ENCODE measurements at regions not wholly inside any gene's neighbourhood (a gene's known extent, or its start where the extent isn't known, plus 50 kb on each side); places are given as distances from the start of the nearest gene placed in this dataset.

DNA sequence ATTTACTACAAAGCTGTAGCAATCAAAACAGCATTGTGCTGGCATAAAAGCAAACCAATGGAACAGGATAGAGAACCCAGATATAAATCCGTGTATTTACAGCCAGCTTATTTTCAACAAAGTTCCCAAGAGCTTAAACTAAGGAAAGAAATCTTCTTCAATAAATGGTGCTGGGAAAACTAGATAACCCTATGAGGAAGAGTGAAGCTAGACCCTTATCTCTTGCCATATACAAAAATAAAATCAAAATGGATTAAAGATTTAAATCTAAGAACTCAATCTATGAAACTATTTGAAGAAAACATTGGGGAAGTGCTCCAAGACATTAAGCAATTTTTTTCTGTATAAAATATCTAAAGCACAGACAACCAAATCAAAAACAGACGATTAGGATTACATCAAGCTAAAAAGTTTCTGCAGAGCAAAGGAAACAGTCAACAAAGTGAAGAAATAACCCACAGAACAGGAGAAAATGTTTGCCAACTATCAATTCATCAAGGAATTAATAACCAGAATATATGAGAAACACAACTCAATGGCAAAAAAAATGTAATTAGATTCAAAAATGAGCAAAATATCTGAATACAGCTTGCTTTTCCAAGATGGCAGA is 480.7 kb downstream of the LMO7 start:
- WGBS (ENCODE audit: insufficient coverage): no CpG with 5 or more reads among the region's 2 CpGs
- H3K36me3 ChIP-seq (ENCODE audit: control insufficient read depth in 2 of 2, extremely low read depth in 1 of 2, insufficient read depth in 1 of 2, low read length in 1 of 2): no peaks in the 10 kb centered on the region
- no peaks in the 10 kb centered on the region for H3K27me3 Mint-ChIP-seq
- H3K9me3 ChIP-seq: no peaks in the 10 kb centered on the region
- ATAC-seq (replicated peaks in 1 of 4) (no peak), DNase-seq (no peak)
- no peaks in the 10 kb centered on the region for H3K27me3 ChIP-seq (replicated peaks in 1 of 2; ENCODE audit: control insufficient read depth in 2 of 2, extremely low read depth in 1 of 2, insufficient read depth in 2 of 2, low read length in 1 of 2)
- no peaks in the 10 kb centered on the region for H3K36me3 Mint-ChIP-seq
- no peak overlapping the region for H3K27ac Mint-ChIP-seq
- H3K4me1 Mint-ChIP-seq: no peaks in the 10 kb centered on the region
- H3K4me1 ChIP-seq (ENCODE audit: control insufficient read depth in 1 of 2, extremely low read depth in 1 of 2, insufficient read depth in 2 of 2, low read length in 2 of 2): no peaks in the 10 kb centered on the region
- no peak overlapping the region for H3K27ac ChIP-seq (ENCODE audit: low read length)
- H3K4me3 Mint-ChIP-seq: no peak overlapping the region
- ChIA-PET POLR2A (no interaction called here), CTCF (no interaction called here)
- H3K9me3 Mint-ChIP-seq: peaks cover 8 to 30% (median 21%) of the 10 kb centered on the region in 3 donors
- H3K4me3 ChIP-seq (ENCODE audit: control insufficient read depth in 1 of 2, extremely low read depth in 1 of 2, low read length in 1 of 2): no peak overlapping the region

DNA sequence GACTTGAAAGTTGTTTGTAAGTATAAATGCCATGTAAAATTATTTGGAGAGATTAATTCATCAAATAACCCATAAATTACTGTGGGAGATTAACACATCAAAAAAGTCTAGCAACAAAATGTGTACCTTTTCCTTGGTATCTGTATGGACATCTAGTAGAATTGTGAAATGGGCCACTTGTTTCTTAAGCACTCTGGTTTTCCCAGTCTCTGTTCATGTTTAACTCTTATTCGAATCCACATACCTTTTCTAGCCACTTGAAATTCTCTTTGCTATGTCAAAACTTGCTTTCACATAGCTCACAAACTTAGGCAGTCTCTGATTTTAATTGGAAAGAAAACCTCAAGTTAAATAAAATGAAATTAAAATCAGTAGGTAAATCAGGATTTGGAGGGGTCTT is 470.6 kb downstream of the LMO7 start:
- Histone ChIP-seq H3K9me3 (no peaks in the 10 kb centered on the region), H3K4me1 (ENCODE audit: control insufficient read depth in 1 of 2, extremely low read depth in 1 of 2, insufficient read depth in 2 of 2, low read length in 2 of 2) (no peaks in the 10 kb centered on the region), H3K27ac (ENCODE audit: low read length) (no peak overlapping the region), H3K36me3 (ENCODE audit: control insufficient read depth in 2 of 2, extremely low read depth in 1 of 2, insufficient read depth in 1 of 2, low read length in 1 of 2) (no peaks in the 10 kb centered on the region), H3K27me3 (replicated peaks in 1 of 2; ENCODE audit: control insufficient read depth in 2 of 2, extremely low read depth in 1 of 2, insufficient read depth in 2 of 2, low read length in 1 of 2) (no peaks in the 10 kb centered on the region), H3K4me3 (ENCODE audit: control insufficient read depth in 1 of 2, extremely low read depth in 1 of 2, low read length in 1 of 2) (no peak overlapping the region)
- no peaks in the 10 kb centered on the region for H3K27me3 Mint-ChIP-seq
- ChIA-PET POLR2A (no interaction called here), CTCF (no interaction called here)
- no peaks in the 10 kb centered on the region for H3K36me3 Mint-ChIP-seq
- peaks cover 0 to 10% (median 9%) of the 10 kb centered on the region in 3 donors for H3K9me3 Mint-ChIP-seq
- no peak overlapping the region for H3K4me3 Mint-ChIP-seq
- no peak for DNase-seq
- ATAC-seq (replicated peaks in 1 of 4): no peak
- no peaks in the 10 kb centered on the region for H3K4me1 Mint-ChIP-seq
- no peak overlapping the region for H3K27ac Mint-ChIP-seq
- WGBS (ENCODE audit: insufficient coverage): no CpG with 5 or more reads among the region's 1 CpG

DNA sequence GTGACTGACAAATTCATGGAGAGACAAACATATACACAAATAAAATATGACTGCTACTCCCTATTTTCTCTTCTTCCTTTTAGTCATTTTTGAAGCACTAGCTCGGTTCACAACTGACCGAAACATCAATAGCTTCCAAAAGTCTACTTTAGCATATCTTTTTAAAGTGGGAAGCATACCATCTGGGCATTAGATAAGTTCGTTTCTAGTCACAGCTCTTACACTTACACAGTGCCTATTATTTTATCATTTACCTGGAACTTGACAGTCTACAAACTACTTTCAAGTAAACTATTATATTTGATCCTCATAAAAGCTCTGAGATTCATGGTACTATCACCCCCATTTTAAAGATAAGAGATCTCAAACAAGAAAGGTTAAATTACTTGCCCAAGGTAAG is 458.5 kb downstream of the LMO7 start:
- Mint-ChIP-seq H3K27me3 (peaks cover 2 to 3% of the 10 kb centered on the region in 2 donors), H3K9me3 (peaks cover 0 to 6% (median 3%) of the 10 kb centered on the region in 3 donors), H3K4me1 (no peaks in the 10 kb centered on the region), H3K27ac (no peak overlapping the region), H3K36me3 (no peaks in the 10 kb centered on the region), H3K4me3 (no peak overlapping the region)
- no peaks in the 10 kb centered on the region for H3K9me3 ChIP-seq
- ChIA-PET CTCF (no interaction called here), POLR2A (no interaction called here)
- no peaks in the 10 kb centered on the region for H3K4me1 ChIP-seq (ENCODE audit: control insufficient read depth in 1 of 2, extremely low read depth in 1 of 2, insufficient read depth in 2 of 2, low read length in 2 of 2)
- WGBS (ENCODE audit: insufficient coverage): no CpG with 5 or more reads among the region's 3 CpGs
- no peak overlapping the region for H3K4me3 ChIP-seq (ENCODE audit: control insufficient read depth in 1 of 2, extremely low read depth in 1 of 2, low read length in 1 of 2)
- ATAC-seq (replicated peaks in 1 of 4) (no peak), DNase-seq (no peak)
- no peak overlapping the region for H3K27ac ChIP-seq (ENCODE audit: low read length)
- no peaks in the 10 kb centered on the region for H3K27me3 ChIP-seq (replicated peaks in 1 of 2; ENCODE audit: control insufficient read depth in 2 of 2, extremely low read depth in 1 of 2, insufficient read depth in 2 of 2, low read length in 1 of 2)
- H3K36me3 ChIP-seq (ENCODE audit: control insufficient read depth in 2 of 2, extremely low read depth in 1 of 2, insufficient read depth in 1 of 2, low read length in 1 of 2): no peaks in the 10 kb centered on the region

DNA sequence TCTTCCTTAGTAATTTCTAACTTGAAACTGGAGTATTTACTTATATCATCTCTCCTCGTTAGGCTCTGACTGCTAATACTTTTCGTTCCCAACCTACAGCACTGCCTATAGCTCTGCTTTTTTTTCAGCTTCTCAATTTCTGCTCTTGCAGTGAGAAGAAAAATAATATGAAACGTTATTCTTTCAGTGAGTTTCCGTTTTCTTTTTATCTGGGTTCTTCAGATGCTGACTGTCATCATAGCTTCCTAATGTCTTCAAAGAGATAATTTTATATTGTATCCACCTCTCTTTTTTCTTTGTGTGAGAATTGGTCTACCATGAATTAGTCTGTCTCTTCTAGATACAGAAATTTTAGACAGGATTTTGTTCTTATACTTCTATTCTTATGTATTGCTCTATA is 454.9 kb downstream of the LMO7 start:
- POLR2A ChIA-PET: no interaction called here

DNA sequence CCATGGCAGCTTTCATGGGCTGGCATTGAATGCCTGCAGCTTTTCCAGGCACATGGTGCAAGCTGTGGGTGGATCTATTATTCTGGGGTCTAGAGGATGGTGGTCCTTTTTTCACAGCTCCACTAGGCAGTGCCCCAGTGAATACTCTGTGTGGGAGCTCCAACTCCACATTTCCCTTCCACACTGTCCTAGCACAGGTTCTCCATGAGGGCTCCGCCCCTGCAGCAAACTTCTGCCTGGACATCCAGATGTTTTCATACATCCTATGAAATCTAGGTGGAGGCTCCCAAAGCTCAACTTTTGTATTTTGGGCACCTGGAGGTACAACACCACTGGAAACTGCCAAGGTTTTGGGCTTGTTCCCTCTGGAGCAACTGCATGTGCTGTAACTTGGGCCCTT is 450.6 kb downstream of the LMO7 start:
- no peak overlapping the region for H3K4me3 ChIP-seq (ENCODE audit: control insufficient read depth in 1 of 2, extremely low read depth in 1 of 2, low read length in 1 of 2)
- Mint-ChIP-seq H3K27me3 (no peaks in the 10 kb centered on the region), H3K4me3 (no peak overlapping the region), H3K4me1 (no peaks in the 10 kb centered on the region), H3K9me3 (peaks cover 9 to 14% (median 14%) of the 10 kb centered on the region in 3 donors), H3K27ac (no peak overlapping the region), H3K36me3 (no peaks in the 10 kb centered on the region)
- CTCF ChIA-PET: no interaction called here
- POLR2A ChIA-PET: no interaction called here
- H3K27ac ChIP-seq (ENCODE audit: low read length): no peak overlapping the region
- H3K36me3 ChIP-seq (ENCODE audit: control insufficient read depth in 2 of 2, extremely low read depth in 1 of 2, insufficient read depth in 1 of 2, low read length in 1 of 2): no peaks in the 10 kb centered on the region
- no peak for ATAC-seq (replicated peaks in 1 of 4)
- WGBS (ENCODE audit: insufficient coverage): 100% methylated on average over 1 of the region's 1 CpG
- DNase-seq: no peak
- no peaks in the 10 kb centered on the region for H3K4me1 ChIP-seq (ENCODE audit: control insufficient read depth in 1 of 2, extremely low read depth in 1 of 2, insufficient read depth in 2 of 2, low read length in 2 of 2)
- H3K27me3 ChIP-seq (replicated peaks in 1 of 2; ENCODE audit: control insufficient read depth in 2 of 2, extremely low read depth in 1 of 2, insufficient read depth in 2 of 2, low read length in 1 of 2): no peaks in the 10 kb centered on the region
- no peaks in the 10 kb centered on the region for H3K9me3 ChIP-seq

More for the DNA sequence above, 454.9 kb downstream of the LMO7 start:
- no peak for ATAC-seq (replicated peaks in 1 of 4)
- H3K4me3 Mint-ChIP-seq: no peak overlapping the region
- no peak overlapping the region for H3K4me3 ChIP-seq (ENCODE audit: control insufficient read depth in 1 of 2, extremely low read depth in 1 of 2, low read length in 1 of 2)
- WGBS (ENCODE audit: insufficient coverage): no CpG with 5 or more reads among the region's 4 CpGs
- H3K27me3 Mint-ChIP-seq: peaks cover 0 to 3% of the 10 kb centered on the region in 2 donors
- H3K27ac Mint-ChIP-seq: no peak overlapping the region
- H3K27ac ChIP-seq (ENCODE audit: low read length): no peak overlapping the region
- no peaks in the 10 kb centered on the region for H3K9me3 ChIP-seq
- DNase-seq: no peak
- no peaks in the 10 kb centered on the region for H3K4me1 ChIP-seq (ENCODE audit: control insufficient read depth in 1 of 2, extremely low read depth in 1 of 2, insufficient read depth in 2 of 2, low read length in 2 of 2)
- H3K9me3 Mint-ChIP-seq: peaks cover 10 to 15% (median 14%) of the 10 kb centered on the region in 3 donors
- no peaks in the 10 kb centered on the region for H3K36me3 Mint-ChIP-seq
- H3K4me1 Mint-ChIP-seq: no peaks in the 10 kb centered on the region
- CTCF ChIA-PET: no interaction called here
- no peaks in the 10 kb centered on the region for H3K36me3 ChIP-seq (ENCODE audit: control insufficient read depth in 2 of 2, extremely low read depth in 1 of 2, insufficient read depth in 1 of 2, low read length in 1 of 2)
- H3K27me3 ChIP-seq (replicated peaks in 1 of 2; ENCODE audit: control insufficient read depth in 2 of 2, extremely low read depth in 1 of 2, insufficient read depth in 2 of 2, low read length in 1 of 2): no peaks in the 10 kb centered on the region

DNA sequence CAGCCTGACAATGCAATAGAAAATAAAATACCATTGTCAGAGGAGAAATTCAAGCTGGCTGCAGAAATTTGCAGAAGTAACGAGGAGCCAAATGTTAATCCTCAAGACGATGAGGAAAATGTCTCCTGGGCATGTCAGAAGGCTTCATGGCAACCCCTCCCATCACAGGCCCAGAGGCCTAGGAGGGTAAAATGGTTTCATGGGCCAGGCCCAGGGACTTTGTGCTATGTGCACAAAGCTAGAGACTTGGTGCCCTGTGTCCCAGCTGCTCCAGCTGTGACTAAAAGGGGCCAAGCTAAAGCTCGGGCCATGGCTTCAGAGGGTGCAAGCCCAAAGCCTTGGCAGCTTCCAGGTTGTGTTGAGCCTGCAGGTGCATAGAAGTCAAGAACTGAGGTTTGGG is 431.7 kb downstream of the LMO7 start:
- H3K4me3 ChIP-seq (ENCODE audit: control insufficient read depth in 1 of 2, extremely low read depth in 1 of 2, low read length in 1 of 2): no peak overlapping the region
- no peaks in the 10 kb centered on the region for H3K9me3 ChIP-seq
- Mint-ChIP-seq H3K4me1 (no peaks in the 10 kb centered on the region), H3K36me3 (no peaks in the 10 kb centered on the region), H3K4me3 (no peak overlapping the region), H3K27ac (no peak overlapping the region), H3K9me3 (peaks cover 12 to 26% (median 12%) of the 10 kb centered on the region in 3 donors), H3K27me3 (no peaks in the 10 kb centered on the region)
- peaks cover 0 to 4% of the 10 kb centered on the region in 2 experiments for H3K27me3 ChIP-seq (replicated peaks in 1 of 2; ENCODE audit: control insufficient read depth in 2 of 2, extremely low read depth in 1 of 2, insufficient read depth in 2 of 2, low read length in 1 of 2)
- ChIA-PET POLR2A (no interaction called here), CTCF (no interaction called here)
- no peaks in the 10 kb centered on the region for H3K4me1 ChIP-seq (ENCODE audit: control insufficient read depth in 1 of 2, extremely low read depth in 1 of 2, insufficient read depth in 2 of 2, low read length in 2 of 2)
- ATAC-seq (replicated peaks in 1 of 4) (no peak), DNase-seq (no peak)
- WGBS (ENCODE audit: insufficient coverage): 72% methylated on average over 3 of the region's 3 CpGs
- H3K27ac ChIP-seq (ENCODE audit: low read length): no peak overlapping the region
- no peaks in the 10 kb centered on the region for H3K36me3 ChIP-seq (ENCODE audit: control insufficient read depth in 2 of 2, extremely low read depth in 1 of 2, insufficient read depth in 1 of 2, low read length in 1 of 2)

DNA sequence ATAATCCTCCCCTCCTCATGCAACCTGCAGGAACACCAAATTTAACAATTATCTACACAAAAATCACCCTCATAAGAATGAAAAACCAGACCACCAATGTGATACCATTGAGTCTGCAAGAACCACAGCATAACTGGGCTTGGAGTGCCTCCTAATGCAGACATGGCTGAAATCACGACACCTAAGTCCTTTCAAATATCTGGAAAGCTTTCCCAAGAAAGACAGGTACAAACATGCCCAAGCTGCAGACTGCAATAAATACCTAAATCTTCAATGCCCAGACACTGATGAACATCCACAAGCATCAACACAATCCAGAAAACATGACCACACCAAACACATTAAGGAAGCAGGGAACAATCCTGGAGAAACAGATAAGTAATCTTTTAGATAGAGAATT is 417.1 kb downstream of the LMO7 start:
- Histone ChIP-seq H3K4me1 (ENCODE audit: control insufficient read depth in 1 of 2, extremely low read depth in 1 of 2, insufficient read depth in 2 of 2, low read length in 2 of 2) (no peaks in the 10 kb centered on the region), H3K9me3 (no peaks in the 10 kb centered on the region), H3K27me3 (replicated peaks in 1 of 2; ENCODE audit: control insufficient read depth in 2 of 2, extremely low read depth in 1 of 2, insufficient read depth in 2 of 2, low read length in 1 of 2) (no peaks in the 10 kb centered on the region), H3K36me3 (ENCODE audit: control insufficient read depth in 2 of 2, extremely low read depth in 1 of 2, insufficient read depth in 1 of 2, low read length in 1 of 2) (no peaks in the 10 kb centered on the region), H3K4me3 (ENCODE audit: control insufficient read depth in 1 of 2, extremely low read depth in 1 of 2, low read length in 1 of 2) (no peak overlapping the region), H3K27ac (ENCODE audit: low read length) (no peak overlapping the region)
- ATAC-seq (replicated peaks in 1 of 4) (no peak), DNase-seq (no peak)
- no peak overlapping the region for H3K4me3 Mint-ChIP-seq
- peaks cover 0 to 5% (median 4%) of the 10 kb centered on the region in 3 donors for H3K9me3 Mint-ChIP-seq
- WGBS (ENCODE audit: insufficient coverage): 50% methylated on average over 1 of the region's 1 CpG
- no peaks in the 10 kb centered on the region for H3K4me1 Mint-ChIP-seq
- H3K36me3 Mint-ChIP-seq: no peaks in the 10 kb centered on the region
- ChIA-PET CTCF (no interaction called here), POLR2A (no interaction called here)
- H3K27ac Mint-ChIP-seq: no peak overlapping the region
- H3K27me3 Mint-ChIP-seq: peaks cover 5 to 12% of the 10 kb centered on the region in 2 donors
